AG04449 (cell line): ENCODE measurements at regions not wholly inside any gene's neighbourhood (a gene's known extent, or its start where the extent isn't known, plus 50 kb on each side); places are given as distances from the start of the nearest gene placed in this dataset.
"Not testable (repeated sequence)": the region's sequence is repeated elsewhere in the genome, so short reads cannot be mapped to it uniquely, and the experiment has no call there.

Experiments
- CTCF ChIA-PET: fragments of 350-600 bp; formaldehyde crosslinking; extraction: SDS; loops from one replicate; lab custom pipeline; 2021; ENCODE audit warnings: antibody characterized with exemption; lab: Yijun Ruan, JAX
- POLR2A ChIA-PET: fragments of 400-600, 350-600 bp; formaldehyde crosslinking; extraction: SDS; loops from one replicate; lab custom pipeline; 2020; ENCODE audit warnings: antibody characterized with exemption, inconsistent platforms; lab: Yijun Ruan, JAX
- DNase-seq: peaks from one replicate; pipeline ENCODE4 v3.0.0-alpha.2; 2010; ENCODE audit warnings: low read depth, low spot score
- H3K4me3 ChIP-seq: 2 replicates; pipeline ENCODE4 v1.5.1; 2011; ENCODE audit warnings: low read depth, mild to moderate bottlenecking, control low read depth, low read length
- TF ChIP-seq, protein P1 (sequence below): IDR thresholded peaks from one replicate; pipeline ENCODE4 v1.5.1; 2011; ENCODE audit warnings: mild to moderate bottlenecking, moderate library complexity, low read length, control low read depth, inconsistent platforms; ENCODE audit not compliant: insufficient read depth; ENCODE audit errors: missing control alignments

DNA sequence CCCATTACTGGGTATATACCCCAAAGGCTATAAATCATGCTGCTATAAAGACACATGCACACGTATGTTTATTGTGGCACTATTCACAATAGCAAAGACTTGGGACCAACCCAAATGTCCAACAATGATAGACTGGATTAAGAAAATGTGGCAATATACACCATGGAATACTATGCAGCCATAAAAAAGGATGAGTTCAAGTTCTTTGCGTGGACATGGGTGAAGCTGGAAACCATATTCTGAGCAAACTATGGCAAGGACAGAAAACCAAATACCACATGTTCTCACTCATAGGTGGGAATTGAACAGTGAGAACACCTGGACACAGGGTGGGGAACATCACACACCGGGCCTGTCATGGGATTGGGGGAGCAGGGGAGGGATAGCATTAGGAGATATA, 54.4 kb upstream of the MUCL1 start:
- DNase-seq, H3K4me3 ChIP-seq, CTCF ChIA-PET, POLR2A ChIA-PET: not testable (repeated sequence)

DNA sequence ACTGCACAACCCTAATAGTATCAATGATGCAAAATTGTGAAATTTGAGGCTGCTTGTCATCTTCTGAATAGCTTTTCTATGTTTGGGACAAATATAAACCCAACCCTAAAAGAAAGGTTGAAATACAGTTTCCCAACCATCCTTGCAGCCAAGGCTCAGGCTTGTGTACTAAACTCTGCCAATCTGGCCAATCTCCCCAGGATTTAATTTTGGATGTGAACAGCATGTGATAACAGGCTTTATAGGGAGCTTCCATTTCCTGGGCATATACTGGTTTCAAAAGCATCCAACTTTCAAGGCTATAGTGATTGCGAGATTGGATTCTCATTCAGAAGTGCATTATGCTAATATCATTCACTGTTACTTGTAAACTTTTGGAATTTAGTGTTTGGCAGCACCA, 55.7 kb upstream of the MUCL1 start:
- ChIA-PET POLR2A (no interaction called here), CTCF (no interaction called here)
- TF ChIP-seq, protein P1, sequence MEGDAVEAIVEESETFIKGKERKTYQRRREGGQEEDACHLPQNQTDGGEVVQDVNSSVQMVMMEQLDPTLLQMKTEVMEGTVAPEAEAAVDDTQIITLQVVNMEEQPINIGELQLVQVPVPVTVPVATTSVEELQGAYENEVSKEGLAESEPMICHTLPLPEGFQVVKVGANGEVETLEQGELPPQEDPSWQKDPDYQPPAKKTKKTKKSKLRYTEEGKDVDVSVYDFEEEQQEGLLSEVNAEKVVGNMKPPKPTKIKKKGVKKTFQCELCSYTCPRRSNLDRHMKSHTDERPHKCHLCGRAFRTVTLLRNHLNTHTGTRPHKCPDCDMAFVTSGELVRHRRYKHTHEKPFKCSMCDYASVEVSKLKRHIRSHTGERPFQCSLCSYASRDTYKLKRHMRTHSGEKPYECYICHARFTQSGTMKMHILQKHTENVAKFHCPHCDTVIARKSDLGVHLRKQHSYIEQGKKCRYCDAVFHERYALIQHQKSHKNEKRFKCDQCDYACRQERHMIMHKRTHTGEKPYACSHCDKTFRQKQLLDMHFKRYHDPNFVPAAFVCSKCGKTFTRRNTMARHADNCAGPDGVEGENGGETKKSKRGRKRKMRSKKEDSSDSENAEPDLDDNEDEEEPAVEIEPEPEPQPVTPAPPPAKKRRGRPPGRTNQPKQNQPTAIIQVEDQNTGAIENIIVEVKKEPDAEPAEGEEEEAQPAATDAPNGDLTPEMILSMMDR = no peak
- H3K4me3 ChIP-seq = no peak overlapping the region
- DNase-seq = no peak

DNA sequence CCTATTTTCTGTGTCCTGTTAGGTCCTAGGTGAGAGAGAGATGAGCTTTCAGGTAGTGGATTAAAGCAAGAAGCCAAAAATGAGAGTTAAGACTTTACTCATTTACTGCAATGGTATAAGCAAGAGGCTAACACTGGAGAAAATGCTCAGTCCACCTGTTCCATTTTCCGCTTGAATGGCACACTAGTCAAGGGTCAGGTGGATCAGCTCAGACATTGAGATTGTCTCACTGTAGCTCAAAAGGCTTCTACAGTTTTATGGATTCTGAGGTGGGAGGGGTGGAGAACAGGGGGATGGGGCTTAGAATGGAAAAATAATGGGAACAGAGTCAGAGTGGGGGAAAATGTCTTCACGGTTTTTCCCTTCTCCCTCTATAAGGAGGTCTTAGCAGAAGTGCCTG, 57.3 kb upstream of the MUCL1 start:
- H3K4me3 ChIP-seq = no peak overlapping the region
- ChIA-PET POLR2A (no interaction called here), CTCF (no interaction called here)
- TF ChIP-seq, protein P1 = no peak
- DNase-seq = no peak

DNA sequence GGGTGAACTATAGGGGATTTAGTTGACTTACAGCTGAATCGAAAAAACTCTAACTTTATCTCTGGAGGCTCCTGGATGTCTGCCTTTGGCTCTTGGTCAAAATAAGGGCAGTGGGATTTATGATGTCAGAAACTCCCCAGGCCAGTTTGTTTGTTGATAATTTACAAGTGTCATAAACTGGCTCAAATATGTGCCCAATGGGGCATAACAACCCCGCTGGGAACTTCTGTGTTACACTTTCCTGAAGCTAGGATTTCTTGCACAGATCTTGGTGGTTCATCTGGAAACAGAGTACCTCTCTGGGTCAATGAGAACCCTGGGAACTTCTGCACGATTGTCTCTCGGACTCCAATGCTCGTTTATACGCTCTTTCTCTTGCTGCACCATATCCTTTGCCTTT, 58.7 kb upstream of the MUCL1 start:
- no peak overlapping the region for H3K4me3 ChIP-seq
- no peak for DNase-seq
- TF ChIP-seq, protein P1 = no peak
- ChIA-PET POLR2A (no interaction called here), CTCF (no interaction called here)

DNA sequence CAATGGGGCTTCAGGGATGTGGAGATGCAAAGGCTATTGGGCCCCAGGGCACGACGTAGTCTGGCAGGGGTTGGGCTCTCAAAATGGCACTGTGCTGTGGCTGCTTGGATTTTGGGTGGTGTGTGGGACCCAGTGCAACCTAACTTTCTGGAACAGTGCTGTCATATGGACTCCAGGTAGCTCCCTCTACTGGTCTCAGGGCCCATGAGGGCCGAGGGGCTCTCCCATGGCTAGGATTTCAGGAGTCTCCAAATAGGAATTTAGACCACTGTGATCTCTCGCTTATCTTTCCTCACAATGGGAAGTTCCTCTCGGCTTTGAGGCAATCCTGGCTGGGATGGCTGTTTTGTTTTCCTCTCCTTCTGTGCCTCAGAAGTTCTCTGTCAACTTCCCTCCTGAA, 68.2 kb upstream of the MUCL1 start:
- TF ChIP-seq, protein P1 = no peak
- ChIA-PET POLR2A (no interaction called here), CTCF (no interaction called here)
- no peak for DNase-seq
- H3K4me3 ChIP-seq = no peak overlapping the region

DNA sequence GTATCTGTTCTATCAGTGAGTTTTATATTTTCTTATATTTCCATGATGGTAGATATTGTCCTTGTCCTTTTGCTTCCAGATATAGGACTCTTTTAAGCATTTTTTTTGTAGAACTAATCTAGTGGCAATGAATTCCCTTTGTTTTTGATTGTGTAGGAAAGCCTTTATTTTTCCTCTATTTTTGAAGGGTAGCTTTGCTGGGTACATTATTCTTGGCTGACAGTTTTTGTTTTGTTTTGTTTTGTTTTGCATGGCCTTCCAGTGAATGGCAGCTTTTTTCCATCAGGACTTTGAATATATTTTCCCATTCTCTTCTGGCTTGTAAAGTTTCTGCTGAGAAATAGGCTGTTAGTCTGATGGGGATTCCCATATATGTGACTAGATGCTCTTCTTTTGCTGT, 70.2 kb upstream of the MUCL1 start:
- TF ChIP-seq, protein P1 = no peak
- ChIA-PET CTCF (interaction anchor here (0.7 kb wide), 1 partner anchor 380 kb away, joined by 3 read pairs; no protein-coding TSS in a partner anchor), POLR2A (no interaction called here)
- no peak for DNase-seq
- no peak overlapping the region for H3K4me3 ChIP-seq

DNA sequence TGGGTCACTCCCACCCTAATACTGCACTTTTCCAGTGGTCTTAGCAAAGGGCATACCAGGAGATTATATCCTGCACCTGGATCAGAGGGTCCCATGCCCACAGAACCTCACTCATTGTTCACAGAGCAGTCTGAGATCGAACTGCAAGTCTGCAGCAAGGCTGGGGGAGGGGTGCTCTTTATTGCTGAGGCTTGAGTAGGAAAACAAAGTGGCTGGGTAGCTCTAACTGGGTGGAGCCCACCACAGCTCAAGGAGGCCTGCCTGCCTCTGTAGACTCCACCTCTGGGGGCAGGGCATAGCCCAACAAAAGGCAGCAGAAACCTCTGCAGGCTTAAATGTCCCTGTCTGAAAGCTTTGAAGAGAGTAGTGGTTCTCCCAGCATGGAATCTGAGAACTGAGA, 77.3 kb upstream of the MUCL1 start:
- POLR2A ChIA-PET, CTCF ChIA-PET, H3K4me3 ChIP-seq, DNase-seq: not testable (repeated sequence)
